Fibroblast of villous mesenchyme (primary cell): ENCODE measurements at regions not wholly inside any gene's neighbourhood (a gene's known extent, or its start where the extent isn't known, plus 50 kb on each side); places are given as distances from the start of the nearest gene placed in this dataset.

Experiments used
- DNase-seq: peaks from one replicate; pipeline ENCODE4 v3.0.0-alpha.2; 2010; ENCODE audit warnings: low read depth
- H3K4me3 ChIP-seq: 2 replicates; pipeline ENCODE4 v1.5.1; 2011; ENCODE audit warnings: low read depth, mild to moderate bottlenecking, low read length
- CTCF ChIP-seq: IDR thresholded peaks from 2 replicates; pipeline ENCODE4 v1.5.1; 2012; ENCODE audit warnings: low read depth, mild to moderate bottlenecking, low read length; ENCODE audit not compliant: insufficient read depth

GRCh38 chr13:39257642-39258041 is 219.4 kb downstream of the NHLRC3 start:
- no peak for TF ChIP-seq CTCF
- H3K4me3 ChIP-seq: no peak overlapping the region
- DNase-seq: no peak

GRCh38 chr13:39259371-39260140 is 221.3 kb downstream of the NHLRC3 start:
- peak; percentile 26 for DNase-seq
- TF ChIP-seq CTCF: no peak
- no peak overlapping the region for H3K4me3 ChIP-seq

- TF ChIP-seq CTCF: peak; percentile 76
- H3K4me3 ChIP-seq: no peak overlapping the region
- DNase-seq: peak; percentile 27
These were observed 224.8 kb downstream of the NHLRC3 start for GRCh38 chr13:39263033-39263432.

GRCh38 chr13:39263531-39263930 is 225.3 kb downstream of the NHLRC3 start:
- no peak overlapping the region for H3K4me3 ChIP-seq
- no peak for TF ChIP-seq CTCF
- no peak for DNase-seq

- no peak for TF ChIP-seq CTCF
- no peak overlapping the region for H3K4me3 ChIP-seq
- DNase-seq: no peak
These were observed 228.2 kb downstream of the NHLRC3 start for GRCh38 chr13:39266426-39266825.

GRCh38 chr13:39268398-39268797 is 230.1 kb downstream of the NHLRC3 start:
- DNase-seq: no peak
- no peak overlapping the region for H3K4me3 ChIP-seq
- TF ChIP-seq CTCF: no peak

- no peak overlapping the region for H3K4me3 ChIP-seq
- TF ChIP-seq CTCF: no peak
These were observed 230.7 kb downstream of the NHLRC3 start for GRCh38 chr13:39269004-39269403.

More at GRCh38 chr13:39269004-39269403, 230.7 kb downstream of the NHLRC3 start:
- no peak for DNase-seq
